Brain microvascular endothelial cell (primary cell): ENCODE measurements at regions not wholly inside any gene's neighbourhood (a gene's known extent, or its start where the extent isn't known, plus 50 kb on each side); places are given as distances from the start of the nearest gene placed in this dataset.

Experiments
- DNase-seq: peaks from one replicate; pipeline ENCODE4 v3.0.0-alpha.2; 2020
- H3K27ac ChIP-seq: fragments of 250-450 bp; sonication (Bioruptor Pico); 2 replicates; pipeline ENCODE4 v1.5.1; 2020; ENCODE audit warnings: mild to moderate bottlenecking, moderate library complexity
- H3K27me3 ChIP-seq: fragments of 250-450 bp; sonication (Bioruptor Pico); replicated peaks from 2 replicates; pipeline ENCODE4 v1.5.1; 2020; ENCODE audit warnings: mild to moderate bottlenecking
- H3K36me3 ChIP-seq: fragments of 250-450 bp; sonication (Bioruptor Pico); replicated peaks from 2 replicates; pipeline ENCODE4 v1.5.1; 2020; ENCODE audit warnings: mild to moderate bottlenecking
- H3K4me3 ChIP-seq: 2 replicates; pipeline ENCODE4 v1.5.1; 2011; ENCODE audit warnings: low read depth, mild to moderate bottlenecking, control low read depth, low read length, moderate library complexity
- in situ Hi-C: cut with HindIII; loops from 2 replicates; pipeline ENCODE4 v1.10.0; 2017; ENCODE audit warnings: low sequenced_read_pairs, low pct_ligation_motif_present
- TF ChIP-seq, protein P1 (sequence below): IDR thresholded peaks from 2 replicates; pipeline ENCODE4 v1.5.1; 2011; ENCODE audit warnings: low read depth, mild to moderate bottlenecking, moderate library complexity, low read length, control low read depth, inconsistent platforms; ENCODE audit errors: missing control alignments

DNA sequence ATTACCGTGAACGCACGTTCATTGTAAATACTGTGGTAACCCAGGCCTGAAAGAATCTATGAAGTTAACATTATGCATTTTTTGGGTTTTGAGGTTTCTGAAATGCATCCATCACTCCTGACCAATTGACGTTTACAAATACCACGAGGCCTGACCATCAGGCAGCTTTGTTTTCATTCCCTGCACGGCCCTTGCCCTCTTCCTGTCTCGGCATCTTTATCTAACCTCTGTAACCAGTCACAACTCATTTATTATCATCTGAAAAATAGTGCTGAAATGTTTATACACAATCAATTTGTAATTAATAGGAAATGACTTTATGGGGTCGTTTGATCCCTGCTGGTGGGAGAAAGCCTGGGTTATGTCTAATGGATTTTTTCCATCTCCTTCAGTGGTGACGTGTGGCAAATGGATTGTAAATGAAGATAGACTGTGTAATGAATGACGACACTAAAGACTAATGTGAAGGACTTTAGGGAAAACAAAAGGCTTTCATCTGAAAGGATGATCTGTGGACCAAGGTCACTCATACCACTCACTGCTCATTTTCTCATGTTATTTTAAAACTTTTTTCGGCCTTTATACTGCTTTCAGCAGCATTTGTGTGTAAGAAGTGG lies 102.7 kb upstream of the SORBS2 start:
- Histone ChIP-seq H3K27me3 (no peaks in the 10 kb centered on the region), H3K27ac (peak overlapping the region; percentile 90), H3K4me3 (no peak overlapping the region), H3K36me3 (no peaks in the 10 kb centered on the region)
- in situ Hi-C loops = no loop called here
- peak; percentile 96 for DNase-seq
- TF ChIP-seq, protein P1, sequence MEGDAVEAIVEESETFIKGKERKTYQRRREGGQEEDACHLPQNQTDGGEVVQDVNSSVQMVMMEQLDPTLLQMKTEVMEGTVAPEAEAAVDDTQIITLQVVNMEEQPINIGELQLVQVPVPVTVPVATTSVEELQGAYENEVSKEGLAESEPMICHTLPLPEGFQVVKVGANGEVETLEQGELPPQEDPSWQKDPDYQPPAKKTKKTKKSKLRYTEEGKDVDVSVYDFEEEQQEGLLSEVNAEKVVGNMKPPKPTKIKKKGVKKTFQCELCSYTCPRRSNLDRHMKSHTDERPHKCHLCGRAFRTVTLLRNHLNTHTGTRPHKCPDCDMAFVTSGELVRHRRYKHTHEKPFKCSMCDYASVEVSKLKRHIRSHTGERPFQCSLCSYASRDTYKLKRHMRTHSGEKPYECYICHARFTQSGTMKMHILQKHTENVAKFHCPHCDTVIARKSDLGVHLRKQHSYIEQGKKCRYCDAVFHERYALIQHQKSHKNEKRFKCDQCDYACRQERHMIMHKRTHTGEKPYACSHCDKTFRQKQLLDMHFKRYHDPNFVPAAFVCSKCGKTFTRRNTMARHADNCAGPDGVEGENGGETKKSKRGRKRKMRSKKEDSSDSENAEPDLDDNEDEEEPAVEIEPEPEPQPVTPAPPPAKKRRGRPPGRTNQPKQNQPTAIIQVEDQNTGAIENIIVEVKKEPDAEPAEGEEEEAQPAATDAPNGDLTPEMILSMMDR = no peak

DNA sequence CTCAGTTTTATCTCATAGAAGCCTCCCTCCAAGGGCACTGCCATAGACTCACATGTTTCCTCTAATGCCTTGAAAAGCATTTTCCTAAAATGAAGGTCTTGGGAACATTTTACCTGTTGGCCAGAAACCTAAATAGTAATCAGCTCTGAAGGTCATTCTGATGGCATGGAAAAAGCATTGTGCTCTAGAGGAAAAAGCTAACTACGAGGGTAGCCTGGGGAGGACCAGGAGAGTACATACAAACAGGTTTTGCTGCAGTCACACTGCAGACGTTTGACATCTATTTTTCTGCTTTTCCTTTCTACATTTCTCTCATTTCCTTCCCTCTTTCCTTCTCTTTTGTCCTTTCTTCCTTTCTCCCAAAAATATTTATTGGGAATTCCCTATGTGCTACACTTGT lies 103.3 kb upstream of the SORBS2 start:
- in situ Hi-C loops = no loop called here
- TF ChIP-seq, protein P1 = no peak

DNA sequence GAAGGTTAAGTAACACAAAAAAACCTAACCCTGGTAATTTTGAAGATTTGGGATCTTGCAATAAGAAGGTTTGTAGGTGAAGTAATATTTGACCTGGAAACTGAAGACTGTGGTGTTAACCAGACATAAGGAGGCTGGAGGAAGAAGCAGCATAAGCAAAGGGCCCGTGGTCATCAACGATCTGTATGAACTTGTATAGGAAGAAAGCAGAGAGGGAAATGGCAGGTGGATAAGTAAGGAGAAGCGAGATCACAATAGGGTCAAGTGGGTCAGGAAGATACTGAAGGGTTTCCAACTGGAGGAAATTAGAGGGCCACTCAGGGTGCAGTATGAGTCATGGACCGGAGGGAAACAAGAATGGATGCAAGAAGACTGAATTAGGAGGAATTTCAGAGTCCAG lies 103.8 kb upstream of the SORBS2 start:
- Histone ChIP-seq H3K27me3 (no peaks in the 10 kb centered on the region), H3K36me3 (no peaks in the 10 kb centered on the region), H3K4me3 (no peak overlapping the region), H3K27ac (peak overlapping the region; percentile 90)
- in situ Hi-C loops = no loop called here
- TF ChIP-seq, protein P1 = no peak
- no peak for DNase-seq

More for the DNA sequence above, 103.3 kb upstream of the SORBS2 start:
- peak overlapping the region; percentile 90 for H3K27ac ChIP-seq
- no peaks in the 10 kb centered on the region for H3K36me3 ChIP-seq
- no peaks in the 10 kb centered on the region for H3K27me3 ChIP-seq
- no peak overlapping the region for H3K4me3 ChIP-seq
- no peak for DNase-seq

DNA sequence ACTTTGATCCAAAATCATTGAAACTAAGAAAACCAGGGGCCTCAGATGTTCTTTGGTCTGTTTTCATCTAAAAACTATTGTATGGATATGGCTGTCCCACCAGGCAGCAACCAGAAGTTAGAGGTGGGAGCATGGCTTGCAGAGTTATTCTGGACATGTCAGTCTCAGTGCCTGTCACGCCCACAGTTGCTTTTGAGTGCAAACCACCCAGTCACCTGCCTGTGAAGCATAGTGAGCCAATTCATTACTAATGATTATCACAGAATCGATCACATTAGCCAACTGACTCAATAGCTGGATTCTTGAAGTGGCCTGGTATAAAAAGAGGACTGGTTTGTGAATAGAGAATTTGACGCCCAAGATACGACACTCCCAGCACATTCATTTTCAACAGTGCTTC lies 104.2 kb upstream of the SORBS2 start:
- Histone ChIP-seq H3K27me3 (no peaks in the 10 kb centered on the region), H3K36me3 (no peaks in the 10 kb centered on the region), H3K4me3 (no peak overlapping the region), H3K27ac (no peak overlapping the region)
- TF ChIP-seq, protein P1 = no peak
- no peak for DNase-seq
- in situ Hi-C loops = no loop called here

- no peak for DNase-seq
- Histone ChIP-seq H3K4me3 (no peak overlapping the region), H3K27ac (no peak overlapping the region), H3K36me3 (no peaks in the 10 kb centered on the region), H3K27me3 (no peaks in the 10 kb centered on the region)
- TF ChIP-seq, protein P1 = no peak
- in situ Hi-C loops = no loop called here
Observed at GRCh38 chr4:185916683-185917082, 104.7 kb upstream of the SORBS2 start.

DNA sequence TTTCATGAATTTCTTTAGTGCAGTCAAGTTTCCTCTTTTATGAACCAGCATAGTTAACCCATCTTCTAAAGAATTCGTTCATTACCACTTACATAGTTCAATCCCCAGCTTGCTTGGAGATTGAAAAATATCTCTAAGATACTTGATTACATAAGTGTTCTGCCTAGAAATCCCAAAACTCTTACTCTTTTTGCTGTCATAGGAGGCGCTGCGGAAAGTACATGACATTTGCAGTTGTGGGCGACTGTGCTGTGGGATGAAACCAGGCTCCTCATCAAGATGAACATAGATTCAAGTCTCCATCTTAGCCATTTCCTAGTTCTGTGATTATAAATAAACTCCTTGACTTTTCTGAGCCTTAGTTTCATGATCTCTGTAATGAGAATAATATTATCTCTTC lies 107.1 kb upstream of the SORBS2 start:
- Histone ChIP-seq H3K36me3 (no peaks in the 10 kb centered on the region), H3K27ac (no peak overlapping the region), H3K4me3 (no peak overlapping the region), H3K27me3 (no peaks in the 10 kb centered on the region)
- TF ChIP-seq, protein P1 = no peak
- in situ Hi-C loops = no loop called here
- DNase-seq = no peak
